WTC11 (cell line): ENCODE measurements at regions not wholly inside any gene's neighbourhood (a gene's known extent, or its start where the extent isn't known, plus 50 kb on each side); places are given as distances from the start of the nearest gene placed in this dataset.

Source experiments
- CREM ChIP-seq: sonication (generic); formaldehyde crosslinking; IDR thresholded peaks from 2 replicates; pipeline ENCODE4 v1.8.1; 2022; ENCODE audit warnings: mild to moderate bottlenecking, missing genetic modification reagents, moderate library complexity
- EMX1 ChIP-seq: fragments of 250-450 bp; sonication (Bioruptor Pico); IDR thresholded peaks from 2 replicates; pipeline ENCODE4 v1.8.0; 2021; ENCODE audit warnings: mild to moderate bottlenecking
- ETV6 ChIP-seq: sonication (generic); formaldehyde crosslinking; IDR thresholded peaks from 2 replicates; pipeline ENCODE4 v1.8.1; 2022; ENCODE audit warnings: mild to moderate bottlenecking, missing genetic modification reagents
- GABPB1 ChIP-seq: sonication (generic); formaldehyde crosslinking; IDR thresholded peaks from 2 replicates; pipeline ENCODE4 v1.8.1; 2023; ENCODE audit warnings: mild to moderate bottlenecking, missing genetic modification reagents
- HMGXB4 ChIP-seq: sonication (generic); formaldehyde crosslinking; IDR thresholded peaks from 2 replicates; pipeline ENCODE4 v1.8.1; 2023; ENCODE audit warnings: mild to moderate bottlenecking, moderate library complexity, missing genetic modification reagents
- IRF1 ChIP-seq: sonication (generic); formaldehyde crosslinking; IDR thresholded peaks from 2 replicates; pipeline ENCODE4 v1.8.0; 2023; ENCODE audit warnings: missing genetic modification reagents
- IRF2 ChIP-seq: sonication (generic); formaldehyde crosslinking; IDR thresholded peaks from 2 replicates; pipeline ENCODE4 v1.8.0; 2022; ENCODE audit warnings: low read depth, missing genetic modification reagents, borderline replicate concordance
- KAT7 ChIP-seq: sonication (generic); formaldehyde crosslinking; IDR thresholded peaks from 2 replicates; pipeline ENCODE4 v1.8.1; 2023; ENCODE audit warnings: missing genetic modification reagents, mild to moderate bottlenecking, borderline replicate concordance
- MLX ChIP-seq: sonication (generic); formaldehyde crosslinking; IDR thresholded peaks from 2 replicates; pipeline ENCODE4 v1.8.1; 2023; ENCODE audit warnings: mild to moderate bottlenecking, missing genetic modification reagents, moderate library complexity
- NFYB ChIP-seq: sonication (generic); formaldehyde crosslinking; conservative IDR thresholded peaks from 2 replicates; pipeline ENCODE4 v1.8.0; 2022; ENCODE audit warnings: low read depth, missing genetic modification reagents
- SMAD3 ChIP-seq: sonication (generic); formaldehyde crosslinking; IDR thresholded peaks from 2 replicates; pipeline ENCODE4 v1.8.0; 2022; ENCODE audit warnings: missing genetic modification reagents, mild to moderate bottlenecking, borderline replicate concordance
- ZNF671 ChIP-seq: fragments of 250-450 bp; sonication (Bioruptor Pico); IDR thresholded peaks from 2 replicates; pipeline ENCODE4 v1.8.0; 2021; ENCODE audit warnings: mild to moderate bottlenecking
- TF ChIP-seq, protein P1 (sequence below): fragments of 200-600 bp; IDR thresholded peaks from 2 replicates; pipeline ENCODE4 v1.8.0; 2022; ENCODE audit warnings: antibody characterized with exemption
- TF ChIP-seq, protein P2 (sequence below): fragments of 250-450 bp; sonication (Bioruptor Pico); IDR thresholded peaks from 2 replicates; pipeline ENCODE4 v1.9.0; 2021; ENCODE audit warnings: mild to moderate bottlenecking

- TF ChIP-seq ZNF671 (CRISPR knock-in tag) (no peak), HMGXB4 (CRISPR knock-in tag) (no peak), IRF2 (CRISPR knock-in tag) (no peak), MLX (CRISPR knock-in tag) (no peak), IRF1 (CRISPR knock-in tag) (no peak), CREM (CRISPR knock-in tag) (no peak), NFYB (CRISPR knock-in tag) (no peak), SMAD3 (CRISPR knock-in tag) (no peak), EMX1 (CRISPR knock-in tag) (no peak), KAT7 (CRISPR knock-in tag) (no peak), GABPB1 (CRISPR knock-in tag) (no peak), ETV6 (CRISPR knock-in tag) (no peak)
- TF ChIP-seq, protein P1, sequence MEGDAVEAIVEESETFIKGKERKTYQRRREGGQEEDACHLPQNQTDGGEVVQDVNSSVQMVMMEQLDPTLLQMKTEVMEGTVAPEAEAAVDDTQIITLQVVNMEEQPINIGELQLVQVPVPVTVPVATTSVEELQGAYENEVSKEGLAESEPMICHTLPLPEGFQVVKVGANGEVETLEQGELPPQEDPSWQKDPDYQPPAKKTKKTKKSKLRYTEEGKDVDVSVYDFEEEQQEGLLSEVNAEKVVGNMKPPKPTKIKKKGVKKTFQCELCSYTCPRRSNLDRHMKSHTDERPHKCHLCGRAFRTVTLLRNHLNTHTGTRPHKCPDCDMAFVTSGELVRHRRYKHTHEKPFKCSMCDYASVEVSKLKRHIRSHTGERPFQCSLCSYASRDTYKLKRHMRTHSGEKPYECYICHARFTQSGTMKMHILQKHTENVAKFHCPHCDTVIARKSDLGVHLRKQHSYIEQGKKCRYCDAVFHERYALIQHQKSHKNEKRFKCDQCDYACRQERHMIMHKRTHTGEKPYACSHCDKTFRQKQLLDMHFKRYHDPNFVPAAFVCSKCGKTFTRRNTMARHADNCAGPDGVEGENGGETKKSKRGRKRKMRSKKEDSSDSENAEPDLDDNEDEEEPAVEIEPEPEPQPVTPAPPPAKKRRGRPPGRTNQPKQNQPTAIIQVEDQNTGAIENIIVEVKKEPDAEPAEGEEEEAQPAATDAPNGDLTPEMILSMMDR = no peak
- TF ChIP-seq, protein P2, sequence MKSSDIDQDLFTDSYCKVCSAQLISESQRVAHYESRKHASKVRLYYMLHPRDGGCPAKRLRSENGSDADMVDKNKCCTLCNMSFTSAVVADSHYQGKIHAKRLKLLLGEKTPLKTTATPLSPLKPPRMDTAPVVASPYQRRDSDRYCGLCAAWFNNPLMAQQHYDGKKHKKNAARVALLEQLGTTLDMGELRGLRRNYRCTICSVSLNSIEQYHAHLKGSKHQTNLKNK (CRISPR knock-in tag) = no peak
Measured at GRCh38 chrX:122464341-122464740, 719.7 kb upstream of the GRIA3 start.
